ENCODE measurements at regions not wholly inside any gene's neighbourhood (a gene's known extent, or its start where the extent isn't known, plus 50 kb on each side); places are given as distances from the start of the nearest gene placed in this dataset.

DNA sequence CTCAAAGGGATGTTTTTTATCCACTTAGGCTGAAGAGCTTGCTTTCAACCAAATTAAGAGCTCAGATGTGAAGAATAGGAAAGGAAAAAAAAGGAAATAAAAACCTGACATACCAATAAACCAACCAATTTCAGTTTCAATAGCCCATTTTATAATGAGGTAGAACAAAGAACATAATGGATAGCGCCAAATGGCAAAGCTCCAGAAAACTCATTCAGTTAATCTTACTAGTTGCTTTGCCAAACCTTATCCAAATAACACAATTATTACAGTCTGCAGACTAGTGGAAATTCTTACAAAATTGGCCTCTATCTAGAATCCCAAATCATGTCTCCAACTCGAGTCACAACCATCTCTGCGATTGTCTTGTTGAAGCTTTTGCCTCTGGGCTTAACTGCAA, 337.0 kb downstream of the CRPPA start:
- TF ChIP-seq, protein P1, sequence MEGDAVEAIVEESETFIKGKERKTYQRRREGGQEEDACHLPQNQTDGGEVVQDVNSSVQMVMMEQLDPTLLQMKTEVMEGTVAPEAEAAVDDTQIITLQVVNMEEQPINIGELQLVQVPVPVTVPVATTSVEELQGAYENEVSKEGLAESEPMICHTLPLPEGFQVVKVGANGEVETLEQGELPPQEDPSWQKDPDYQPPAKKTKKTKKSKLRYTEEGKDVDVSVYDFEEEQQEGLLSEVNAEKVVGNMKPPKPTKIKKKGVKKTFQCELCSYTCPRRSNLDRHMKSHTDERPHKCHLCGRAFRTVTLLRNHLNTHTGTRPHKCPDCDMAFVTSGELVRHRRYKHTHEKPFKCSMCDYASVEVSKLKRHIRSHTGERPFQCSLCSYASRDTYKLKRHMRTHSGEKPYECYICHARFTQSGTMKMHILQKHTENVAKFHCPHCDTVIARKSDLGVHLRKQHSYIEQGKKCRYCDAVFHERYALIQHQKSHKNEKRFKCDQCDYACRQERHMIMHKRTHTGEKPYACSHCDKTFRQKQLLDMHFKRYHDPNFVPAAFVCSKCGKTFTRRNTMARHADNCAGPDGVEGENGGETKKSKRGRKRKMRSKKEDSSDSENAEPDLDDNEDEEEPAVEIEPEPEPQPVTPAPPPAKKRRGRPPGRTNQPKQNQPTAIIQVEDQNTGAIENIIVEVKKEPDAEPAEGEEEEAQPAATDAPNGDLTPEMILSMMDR (IDR thresholded peaks at IDR 0.05; ENCODE audit: insufficient read depth, low read length, missing control alignments): no peak
- DNase-seq (ENCODE audit: low read depth, low spot score): no peak
- POLR2A ChIA-PET: no interaction called here
- CTCF ChIA-PET: interaction anchor here (1.7 to 2.2 kb wide), 2 partner anchors 8 to 480 kb away, joined by 5 to 9 read pairs; no protein-coding TSS in a partner anchor
- no peak overlapping the region for H3K4me3 ChIP-seq (ENCODE audit: low read depth, low read length)

DNA sequence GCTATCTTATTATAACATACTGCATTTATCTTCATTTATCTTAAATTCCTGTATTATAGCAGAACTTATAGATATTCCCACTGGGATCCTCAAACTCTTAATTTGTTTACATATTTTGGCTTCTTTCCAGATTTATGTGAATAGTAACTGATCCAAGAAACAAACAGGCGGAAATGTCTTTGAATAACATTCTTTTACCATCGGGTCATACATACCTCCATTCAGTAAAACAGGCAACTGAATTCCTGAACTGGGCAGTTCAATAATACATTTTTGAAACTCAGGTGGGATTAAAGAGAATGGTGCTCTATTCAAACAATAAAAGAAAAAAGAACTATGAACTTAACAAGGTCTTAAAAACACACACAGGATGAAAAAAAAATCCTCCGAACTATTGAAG, 337.4 kb downstream of the CRPPA start:
- no peak for DNase-seq (ENCODE audit: low read depth, low spot score)
- CTCF ChIA-PET: interaction anchor here (1.0 to 2.2 kb wide), 3 partner anchors 9 to 482 kb away, joined by 3 to 9 read pairs (median 5); no protein-coding TSS in a partner anchor

DNA sequence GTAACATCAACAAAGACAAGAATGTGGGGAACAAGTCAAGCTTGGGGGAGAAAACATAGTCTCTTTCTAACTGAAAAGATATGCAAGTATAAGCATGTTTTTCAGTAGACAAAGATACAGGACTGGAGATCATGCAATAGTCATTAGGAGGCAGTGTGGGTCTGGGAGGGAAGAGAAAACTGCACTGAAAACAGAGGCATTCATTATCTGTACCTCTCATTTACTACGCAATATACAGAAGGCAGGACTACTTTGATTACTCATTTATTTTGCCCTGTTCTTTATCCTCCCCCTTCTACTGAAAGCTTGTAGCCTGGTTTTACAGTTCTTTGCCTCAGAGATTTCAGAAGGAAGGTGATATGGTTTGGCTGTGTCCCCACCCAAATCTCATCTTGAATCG, 341.2 kb downstream of the CRPPA start:
- no peak for DNase-seq (ENCODE audit: low read depth, low spot score)
- no peak overlapping the region for H3K4me3 ChIP-seq (ENCODE audit: low read depth, low read length)
- ChIA-PET CTCF (interaction anchor here (0.9 to 4.9 kb wide), 9 partner anchors 8 to 838 kb away, joined by 3 to 104 read pairs (median 4); no protein-coding TSS in a partner anchor), POLR2A (no interaction called here)
- TF ChIP-seq, protein P1 (IDR thresholded peaks at IDR 0.05; ENCODE audit: insufficient read depth, low read length, missing control alignments): no peak

More for the DNA sequence above, 337.4 kb downstream of the CRPPA start:
- POLR2A ChIA-PET: no interaction called here
- no peak overlapping the region for H3K4me3 ChIP-seq (ENCODE audit: low read depth, low read length)
- TF ChIP-seq, protein P1 (IDR thresholded peaks at IDR 0.05; ENCODE audit: insufficient read depth, low read length, missing control alignments): no peak

DNA sequence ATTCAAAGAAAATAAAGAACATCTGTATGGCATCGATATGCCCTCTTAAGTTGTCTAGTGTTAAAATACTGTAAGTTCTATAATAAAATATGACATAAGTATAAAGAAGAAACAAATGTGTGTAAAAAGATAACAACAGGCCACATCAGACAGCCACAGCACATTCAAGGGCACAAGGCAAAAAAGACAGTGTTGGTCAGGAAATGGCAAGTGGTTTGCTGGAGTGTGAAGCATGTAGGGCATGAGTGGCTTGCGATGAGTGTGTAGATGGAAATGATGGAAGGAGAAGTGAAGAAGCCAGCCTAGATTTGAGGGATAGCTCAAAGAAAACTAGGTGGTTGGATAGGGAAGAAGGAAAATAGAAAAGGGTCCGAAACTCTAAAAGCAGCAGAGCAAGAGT, 341.6 kb downstream of the CRPPA start:
- POLR2A ChIA-PET: no interaction called here
- no peak for DNase-seq (ENCODE audit: low read depth, low spot score)
- CTCF ChIA-PET: interaction anchor here (0.9 to 4.9 kb wide), 8 partner anchors 8 to 485 kb away, joined by 3 to 104 read pairs (median 4); no protein-coding TSS in a partner anchor
- H3K4me3 ChIP-seq (ENCODE audit: low read depth, low read length): no peak overlapping the region
- TF ChIP-seq, protein P1 (IDR thresholded peaks at IDR 0.05; ENCODE audit: insufficient read depth, low read length, missing control alignments): no peak

DNA sequence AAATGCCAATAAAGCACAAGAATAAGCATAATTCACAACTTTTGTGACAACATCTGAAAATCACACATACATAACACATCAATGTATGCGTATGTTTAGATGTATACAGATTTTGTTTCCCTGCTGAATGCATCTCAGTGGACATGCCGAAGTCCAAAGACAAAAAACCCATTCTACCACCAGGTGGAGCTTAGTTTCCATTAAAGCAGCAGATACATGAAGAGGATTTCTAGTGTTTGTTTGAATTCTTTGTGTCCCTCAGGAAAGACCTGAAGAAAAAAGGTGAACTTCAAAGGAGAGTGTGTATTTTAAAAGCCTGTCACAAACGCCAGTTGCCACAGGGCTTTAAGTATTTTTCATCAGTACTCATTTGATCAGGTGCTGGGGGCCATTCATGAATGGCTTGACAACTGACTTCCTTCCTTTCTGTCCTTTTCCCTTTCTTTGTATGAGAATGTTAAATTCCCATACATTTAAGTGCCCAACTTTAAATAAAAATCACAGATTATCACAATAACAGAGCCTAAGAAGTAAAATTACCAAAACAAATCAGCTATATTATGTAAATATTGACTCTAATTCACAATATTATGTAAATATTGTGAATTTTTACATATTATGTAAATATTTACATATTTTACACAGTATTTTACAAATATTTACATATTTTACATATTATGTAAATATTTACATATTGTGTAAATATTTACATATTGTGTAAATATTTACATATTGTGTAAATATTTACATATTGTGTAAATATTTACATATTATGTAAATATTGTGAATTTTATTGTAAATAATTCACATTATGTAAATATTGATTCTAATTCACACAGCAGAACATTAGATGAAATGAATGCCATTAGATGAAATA, 343.0 kb downstream of the CRPPA start:
- POLR2A ChIA-PET: no interaction called here
- CTCF ChIA-PET: interaction anchor here (0.6 to 4.9 kb wide), 26 partner anchors 9 to 840 kb away, joined by 3 to 104 read pairs (median 4); no protein-coding TSS in a partner anchor

More for the DNA sequence above, 343.0 kb downstream of the CRPPA start:
- TF ChIP-seq, protein P1 (IDR thresholded peaks at IDR 0.05; ENCODE audit: insufficient read depth, low read length, missing control alignments): peak; percentile 63
- H3K4me3 ChIP-seq (ENCODE audit: low read depth, low read length): no peak overlapping the region
- no peak for DNase-seq (ENCODE audit: low read depth, low spot score)
